Right atrium auricular region (tissue), 2 donors: ENCODE measurements at regions not wholly inside any gene's neighbourhood (a gene's known extent, or its start where the extent isn't known, plus 50 kb on each side); places are given as distances from the start of the nearest gene placed in this dataset.
"Not testable (repeated sequence)": the region's sequence is repeated elsewhere in the genome, so short reads cannot be mapped to it uniquely, and the experiment has no call there.

ENCODE experiments used
- DNase-seq: peaks from one replicate; pipeline ENCODE4 v3.0.0-alpha.2; 2019; ENCODE audit warnings: low spot score
- H3K27ac ChIP-seq, 2 donors: fragments of 200-600 bp; sonication (generic); 1 replicate in 1 of 2; 2 replicates in 1 of 2; pipeline ENCODE4 v1.5.1; 2016 to 2019
- H3K27me3 ChIP-seq, 2 donors: fragments of 200-600 bp; sonication (generic); one replicate each; pipeline versions ENCODE4 v1.5.1 to v1.6.0; 2017 to 2019
- H3K36me3 ChIP-seq: fragments of 200-600 bp; sonication (generic); one replicate; pipeline ENCODE4 v1.5.1; 2016
- H3K4me1 ChIP-seq, 2 donors: fragments of 200-600 bp; sonication (generic); one replicate each; pipeline versions ENCODE4 v1.5.1 to v1.6.0; 2017 to 2019
- H3K4me3 ChIP-seq, 2 donors: fragments of 200-600 bp; sonication (generic); 1 replicate in 1 of 2; 2 replicates in 1 of 2; pipeline ENCODE4 v1.5.1; 2017 to 2019; ENCODE audit warnings: mild to moderate bottlenecking in 1 of 2, moderate library complexity in 1 of 2
- H3K9me3 ChIP-seq, 2 donors: fragments of 200-600 bp; sonication (generic); one replicate each; pipeline ENCODE4 v1.5.1; 2019
- CTCF ChIP-seq, 2 donors: fragments of 200-600 bp; sonication (generic); IDR thresholded peaks; one replicate each; pipeline ENCODE4 v1.5.1; 2019; ENCODE audit warnings: antibody characterized with exemption in 2 of 2

GRCh38 chr4:73340917-73341316, 63.2 kb upstream of the ALB start:
- Histone ChIP-seq H3K27ac (no peak overlapping the region), H3K4me3 (no peak overlapping the region), H3K9me3 (no peaks in the 10 kb centered on the region), H3K36me3 (no peaks in the 10 kb centered on the region), H3K27me3 (no peaks in the 10 kb centered on the region), H3K4me1 (no peaks in the 10 kb centered on the region)
- no peak for TF ChIP-seq CTCF (IDR thresholded peaks at IDR 0.05)
- no peak for DNase-seq

- TF ChIP-seq CTCF (IDR thresholded peaks at IDR 0.05): no peak
- Histone ChIP-seq H3K27ac (no peak overlapping the region), H3K36me3 (no peaks in the 10 kb centered on the region)
Observed at GRCh38 chr4:73335679-73336078, 68.4 kb upstream of the ALB start.

GRCh38 chr4:73332012-73332411, 72.1 kb upstream of the ALB start:
- not testable (repeated sequence) for H3K27me3 ChIP-seq, H3K9me3 ChIP-seq, H3K36me3 ChIP-seq, H3K4me1 ChIP-seq, DNase-seq, H3K27ac ChIP-seq, H3K4me3 ChIP-seq

More at GRCh38 chr4:73335679-73336078, 68.4 kb upstream of the ALB start:
- no peak for DNase-seq
- Histone ChIP-seq H3K9me3 (no peaks in the 10 kb centered on the region), H3K27me3 (no peaks in the 10 kb centered on the region), H3K4me3 (no peak overlapping the region), H3K4me1 (no peaks in the 10 kb centered on the region)

- H3K27me3 ChIP-seq: no peaks in the 10 kb centered on the region
- H3K4me3 ChIP-seq: no peak overlapping the region
- H3K36me3 ChIP-seq: no peaks in the 10 kb centered on the region
- no peaks in the 10 kb centered on the region for H3K4me1 ChIP-seq
- H3K9me3 ChIP-seq: no peaks in the 10 kb centered on the region
- H3K27ac ChIP-seq: no peak overlapping the region
- no peak for TF ChIP-seq CTCF (IDR thresholded peaks at IDR 0.05)
- no peak for DNase-seq
Observed at GRCh38 chr4:73329300-73329699, 70.7 kb upstream of the ANKRD17 start.

- not testable (repeated sequence) for H3K27me3 ChIP-seq, DNase-seq, H3K36me3 ChIP-seq, H3K4me3 ChIP-seq, H3K4me1 ChIP-seq, H3K27ac ChIP-seq, H3K9me3 ChIP-seq
Observed at GRCh38 chr4:73325776-73326175, 67.2 kb upstream of the ANKRD17 start.

- H3K4me1 ChIP-seq: no peaks in the 10 kb centered on the region
- H3K4me3 ChIP-seq: no peak overlapping the region
- H3K9me3 ChIP-seq: peaks cover 0 to under 1% of the 10 kb centered on the region in 2 donors
- no peak overlapping the region for H3K27ac ChIP-seq
- H3K27me3 ChIP-seq: no peaks in the 10 kb centered on the region
- no peak for DNase-seq
- no peak for TF ChIP-seq CTCF (IDR thresholded peaks at IDR 0.05)
- no peaks in the 10 kb centered on the region for H3K36me3 ChIP-seq
Observed at GRCh38 chr4:73317092-73317491, 58.5 kb upstream of the ANKRD17 start.

GRCh38 chr4:73315091-73315490, 56.5 kb upstream of the ANKRD17 start:
- Histone ChIP-seq H3K27ac (no peak overlapping the region), H3K4me1 (no peaks in the 10 kb centered on the region), H3K9me3 (no peaks in the 10 kb centered on the region), H3K36me3 (no peaks in the 10 kb centered on the region), H3K27me3 (no peaks in the 10 kb centered on the region), H3K4me3 (no peak overlapping the region)
- TF ChIP-seq CTCF (IDR thresholded peaks at IDR 0.05): no peak
- DNase-seq: no peak
